ENCODE measurements at regions not wholly inside any gene's neighbourhood (a gene's known extent, or its start where the extent isn't known, plus 50 kb on each side); places are given as distances from the start of the nearest gene placed in this dataset.
A peak's percentile ranks its signal among the peaks of the same experiment; 100 is the strongest.

- DNase-seq (ENCODE audit: low read depth in 2 of 2): peak; percentile 17 to 22
- no peak overlapping the region for H2AFZ ChIP-seq (ENCODE audit: low read length)
Measured at GRCh38 chr7:81430150-81430549, 339.7 kb downstream of the HGF start.

GRCh38 chr7:81427461-81427860, 342.4 kb downstream of the HGF start:
- Histone ChIP-seq H3K27ac (ENCODE audit: insufficient read depth, low read length) (no peak overlapping the region), H3K4me1 (ENCODE audit: control insufficient read depth, extremely low read depth, insufficient read depth, low read length) (no peaks in the 10 kb centered on the region), H3K79me2 (ENCODE audit: control insufficient read depth, insufficient read depth, low read length) (no peaks in the 10 kb centered on the region), H3K36me3 (ENCODE audit: control insufficient read depth, insufficient read depth, low read length) (no peaks in the 10 kb centered on the region), H3K4me2 (ENCODE audit: extremely low read depth, insufficient read depth, low read length) (no peak overlapping the region), H3K4me3 (replicated peaks in 1 of 4; ENCODE audit: control extremely low read depth in 1 of 4, insufficient read depth in 1 of 4, low read depth in 3 of 4, low read length in 4 of 4) (no peak overlapping the region), H3K27me3 (ENCODE audit: control insufficient read depth, insufficient read depth, low read length) (no peaks in the 10 kb centered on the region), H2AFZ (ENCODE audit: low read length) (no peak overlapping the region), H3K9ac (ENCODE audit: insufficient read depth, low read length) (no peak overlapping the region), H3K9me3 (ENCODE audit: control insufficient read depth, insufficient read depth, low read depth, low read length) (no peaks in the 10 kb centered on the region), H4K20me1 (ENCODE audit: control insufficient read depth, extremely low read depth, insufficient read depth, low read length) (no peaks in the 10 kb centered on the region)
- DNase-seq (ENCODE audit: low read depth in 2 of 2): no peak
- TF ChIP-seq EZH2 (IDR thresholded peaks at IDR 0.05; ENCODE audit: low read length, missing control alignments) (no peak), CTCF (conservative IDR thresholded peaks at IDR 0.05 in 1 of 2, IDR thresholded peaks at IDR 0.05 in 1 of 2; ENCODE audit: low read depth in 1 of 2, low read length in 2 of 2) (no peak)

More at GRCh38 chr7:81430150-81430549, 339.7 kb downstream of the HGF start:
- Histone ChIP-seq H3K4me3 (replicated peaks in 1 of 4; ENCODE audit: control extremely low read depth in 1 of 4, insufficient read depth in 1 of 4, low read depth in 3 of 4, low read length in 4 of 4) (no peak overlapping the region), H3K27ac (ENCODE audit: insufficient read depth, low read length) (no peak overlapping the region), H3K4me2 (ENCODE audit: extremely low read depth, insufficient read depth, low read length) (no peak overlapping the region), H3K36me3 (ENCODE audit: control insufficient read depth, insufficient read depth, low read length) (no peaks in the 10 kb centered on the region), H4K20me1 (ENCODE audit: control insufficient read depth, extremely low read depth, insufficient read depth, low read length) (no peaks in the 10 kb centered on the region), H3K9ac (ENCODE audit: insufficient read depth, low read length) (no peak overlapping the region), H3K9me3 (ENCODE audit: control insufficient read depth, insufficient read depth, low read depth, low read length) (no peaks in the 10 kb centered on the region), H3K27me3 (ENCODE audit: control insufficient read depth, insufficient read depth, low read length) (no peaks in the 10 kb centered on the region), H3K79me2 (ENCODE audit: control insufficient read depth, insufficient read depth, low read length) (no peaks in the 10 kb centered on the region), H3K4me1 (ENCODE audit: control insufficient read depth, extremely low read depth, insufficient read depth, low read length) (peaks cover 2% of the 10 kb centered on the region)
- TF ChIP-seq CTCF (conservative IDR thresholded peaks at IDR 0.05 in 1 of 2, IDR thresholded peaks at IDR 0.05 in 1 of 2; ENCODE audit: low read depth in 1 of 2, low read length in 2 of 2) (no peak), EZH2 (IDR thresholded peaks at IDR 0.05; ENCODE audit: low read length, missing control alignments) (no peak)

DNA sequence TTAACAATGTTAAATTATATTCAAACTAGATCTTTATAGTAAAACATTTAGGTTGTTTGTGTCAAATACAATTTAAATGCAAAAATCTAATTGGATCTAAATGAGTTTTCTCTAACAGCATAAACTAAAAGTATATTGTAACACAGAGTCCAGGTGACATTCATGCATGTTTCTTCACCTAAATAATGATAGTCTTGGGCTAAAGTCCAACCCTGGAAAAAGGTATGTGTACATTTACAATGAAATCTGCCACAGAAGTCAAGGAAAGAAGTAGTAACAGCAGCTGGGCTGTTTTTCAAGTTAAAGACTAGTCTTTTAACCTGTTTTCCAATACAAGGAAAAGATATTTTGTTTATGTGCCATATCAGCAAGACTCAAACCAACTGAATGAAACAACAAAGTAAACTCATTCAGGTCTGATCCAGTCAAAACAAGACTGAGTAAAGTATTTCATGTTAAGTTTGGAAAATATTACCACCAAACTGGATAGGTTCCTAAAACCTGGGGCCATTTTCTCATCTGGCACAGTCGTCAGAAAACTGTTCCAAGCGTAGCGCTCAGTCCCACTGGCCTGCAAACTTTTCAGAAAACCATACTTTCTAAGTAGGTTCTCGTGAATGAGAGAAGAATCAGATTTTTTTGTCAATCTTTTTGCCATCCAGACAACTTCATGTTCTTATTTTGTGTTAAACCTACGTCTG, 349.2 kb downstream of the HGF start:
- H3K27me3 ChIP-seq (ENCODE audit: control insufficient read depth, insufficient read depth, low read length): no peaks in the 10 kb centered on the region
- H3K4me2 ChIP-seq (ENCODE audit: extremely low read depth, insufficient read depth, low read length): no peak overlapping the region
- H3K9ac ChIP-seq (ENCODE audit: insufficient read depth, low read length): no peak overlapping the region
- H3K36me3 ChIP-seq (ENCODE audit: control insufficient read depth, insufficient read depth, low read length): no peaks in the 10 kb centered on the region
- H3K4me3 ChIP-seq (replicated peaks in 1 of 4; ENCODE audit: control extremely low read depth in 1 of 4, insufficient read depth in 1 of 4, low read depth in 3 of 4, low read length in 4 of 4): no peak overlapping the region
- no peaks in the 10 kb centered on the region for H3K9me3 ChIP-seq (ENCODE audit: control insufficient read depth, insufficient read depth, low read depth, low read length)
- no peak overlapping the region for H2AFZ ChIP-seq (ENCODE audit: low read length)
- TF ChIP-seq CTCF (conservative IDR thresholded peaks at IDR 0.05 in 1 of 2, IDR thresholded peaks at IDR 0.05 in 1 of 2; ENCODE audit: low read depth in 1 of 2, low read length in 2 of 2): no peak
- no peak for TF ChIP-seq EZH2 (IDR thresholded peaks at IDR 0.05; ENCODE audit: low read length, missing control alignments)
- H3K4me1 ChIP-seq (ENCODE audit: control insufficient read depth, extremely low read depth, insufficient read depth, low read length): no peaks in the 10 kb centered on the region
- H4K20me1 ChIP-seq (ENCODE audit: control insufficient read depth, extremely low read depth, insufficient read depth, low read length): no peaks in the 10 kb centered on the region
- no peaks in the 10 kb centered on the region for H3K79me2 ChIP-seq (ENCODE audit: control insufficient read depth, insufficient read depth, low read length)
- no peak overlapping the region for H3K27ac ChIP-seq (ENCODE audit: insufficient read depth, low read length)
- DNase-seq (ENCODE audit: low read depth in 2 of 2): no peak

Measured in fibroblast of lung (primary cell).